IMR-90 (cell line): ENCODE measurements at regions not wholly inside any gene's neighbourhood (a gene's known extent, or its start where the extent isn't known, plus 50 kb on each side); places are given as distances from the start of the nearest gene placed in this dataset.

Source experiments
- ATAC-seq: fragments of 200-7000 bp; cut with Tn5 transposase; 2 replicates; pipeline ENCODE4 v1.9.1; 2020; ENCODE audit warnings: low read depth, mild to moderate bottlenecking, moderate library complexity
- BruUV-seq: library from RNA; stranded (reverse); fragments of 400-500 nt; replicated peaks from 2 replicates; lab custom pipeline; 2021; lab: Mats Ljungman, UMichigan
- CTCF ChIA-PET: fragments of 300-600 bp; formaldehyde crosslinking; extraction: SDS; loops from one replicate; lab custom pipeline; 2021; ENCODE audit warnings: antibody characterized with exemption; lab: Yijun Ruan, JAX
- POLR2A ChIA-PET: fragments of 300-600 bp; sonication (Branson Sonifier 250); formaldehyde crosslinking; loops from one replicate; lab custom pipeline; 2022; ENCODE audit warnings: antibody characterized with exemption; ENCODE audit not compliant: unreplicated experiment; lab: Charles Lee
- DNase-seq: peaks from one replicate; pipeline ENCODE4 v3.0.0; 2013
- H2AFZ ChIP-seq: replicated peaks from 2 replicates; pipeline ENCODE3; 2013; ENCODE audit warnings: low read length, mild to moderate bottlenecking; ENCODE audit not compliant: poor library complexity
- H2AK5ac ChIP-seq: 2 replicates; pipeline ENCODE4 v1.6.1; 2013; ENCODE audit warnings: low read depth, low read length, inconsistent platforms
- H2AK9ac ChIP-seq: replicated peaks from 2 replicates; pipeline ENCODE3; 2013; ENCODE audit warnings: mild to moderate bottlenecking, low read depth, low read length, moderate library complexity; ENCODE audit not compliant: poor library complexity
- H2BK120ac ChIP-seq: 2 replicates; pipeline ENCODE4 v1.6.1; 2013; ENCODE audit warnings: low read depth, low read length, inconsistent platforms
- H2BK15ac ChIP-seq: 3 replicates; pipeline ENCODE4 v1.6.1; 2013; ENCODE audit warnings: low read depth, low read length, inconsistent platforms
- H2BK20ac ChIP-seq: 2 replicates; pipeline ENCODE4 v1.6.1; 2013; ENCODE audit warnings: low read depth, mild to moderate bottlenecking, inconsistent platforms, low read length, moderate library complexity
- H2BK5ac ChIP-seq: 2 replicates; pipeline ENCODE4 v1.6.1; 2013; ENCODE audit warnings: mild to moderate bottlenecking, low read depth, low read length, inconsistent platforms; ENCODE audit not compliant: poor library complexity, severe bottlenecking
- H3K14ac ChIP-seq: replicated peaks from 2 replicates; pipeline ENCODE4 v1.6.1; 2013; ENCODE audit warnings: low read depth, low read length, inconsistent platforms
- H3K18ac ChIP-seq: 2 replicates; pipeline ENCODE4 v1.6.1; 2013; ENCODE audit warnings: low read depth, low read length, control low read depth
- H3K23ac ChIP-seq: 2 replicates; pipeline ENCODE4 v1.6.1; 2013; ENCODE audit warnings: low read depth, low read length, inconsistent platforms
- H3K27ac ChIP-seq: 2 replicates; pipeline ENCODE4 v1.5.1; 2013; ENCODE audit warnings: mild to moderate bottlenecking, control low read depth, low read length; ENCODE audit not compliant: insufficient read depth
- H3K27me3 ChIP-seq: 2 replicates; pipeline ENCODE4 v1.6.1; 2013; ENCODE audit warnings: low read length; ENCODE audit not compliant: control insufficient read depth, insufficient read depth
- H3K36me3 ChIP-seq: 2 replicates; pipeline ENCODE4 v1.6.1; 2013; ENCODE audit warnings: low read length, mixed read lengths; ENCODE audit not compliant: control insufficient read depth, insufficient read depth
- H3K4ac ChIP-seq: 2 replicates; pipeline ENCODE4 v1.6.1; 2013; ENCODE audit warnings: low read depth, low read length, inconsistent platforms
- H3K4me1 ChIP-seq: 2 replicates; pipeline ENCODE4 v1.6.1; 2013; ENCODE audit warnings: low read length, mixed read lengths; ENCODE audit not compliant: control insufficient read depth, insufficient read depth
- H3K4me2 ChIP-seq: 2 replicates; pipeline ENCODE4 v1.6.1; 2013; ENCODE audit warnings: low read depth, mild to moderate bottlenecking, control low read depth, low read length, moderate library complexity
- H3K4me3 ChIP-seq: 2 replicates; pipeline ENCODE4 v1.5.1; 2013; ENCODE audit warnings: low read depth, mild to moderate bottlenecking, control low read depth, low read length, moderate library complexity; ENCODE audit not compliant: insufficient read depth
- H3K56ac ChIP-seq: 2 replicates; pipeline ENCODE4 v1.6.1; 2013; ENCODE audit warnings: low read length, inconsistent platforms; ENCODE audit not compliant: insufficient read depth; ENCODE audit errors: extremely low read depth
- H3K79me1 ChIP-seq, 2 experiments: 2 replicates each; pipeline ENCODE4 v1.6.1; 2013; ENCODE audit warnings: low read length in 2 of 2, inconsistent platforms in 1 of 2, low read depth in 1 of 2
- H3K9ac ChIP-seq: 2 replicates; pipeline ENCODE4 v1.6.1; 2013; ENCODE audit warnings: low read depth, low read length, control low read depth
- H3K9me1 ChIP-seq: 2 replicates; pipeline ENCODE4 v1.6.1; 2013; ENCODE audit warnings: low read length, inconsistent platforms; ENCODE audit not compliant: insufficient read depth
- H3K9me3 ChIP-seq: 2 replicates; pipeline ENCODE4 v1.6.1; 2013; ENCODE audit warnings: low read length; ENCODE audit not compliant: control insufficient read depth, insufficient read depth
- H4K20me1 ChIP-seq: 2 replicates; pipeline ENCODE4 v1.6.1; 2013; ENCODE audit warnings: low read length, inconsistent platforms; ENCODE audit not compliant: insufficient read depth
- H4K5ac ChIP-seq: 2 replicates; pipeline ENCODE4 v1.6.1; 2013; ENCODE audit warnings: mild to moderate bottlenecking, low read depth, low read length, control low read depth
- H4K8ac ChIP-seq, 2 experiments: 2 replicates each; pipeline ENCODE4 v1.6.1; 2013; ENCODE audit warnings: low read depth in 2 of 2, low read length in 2 of 2, control low read depth in 1 of 2, inconsistent platforms in 1 of 2
- H4K91ac ChIP-seq: 2 replicates; pipeline ENCODE4 v1.6.1; 2013; ENCODE audit warnings: low read depth, low read length, inconsistent platforms; ENCODE audit not compliant: insufficient read depth
- CEBPB ChIP-seq: IDR thresholded peaks from 2 replicates; pipeline ENCODE4 v1.6.1; 2012; ENCODE audit warnings: low read depth, low read length, improper control_type of control experiment
- CHD1 ChIP-seq: IDR thresholded peaks from 2 replicates; pipeline ENCODE4 v1.6.1; 2012; ENCODE audit warnings: low read depth, low read length, improper control_type of control experiment
- MAFK ChIP-seq: IDR thresholded peaks from 2 replicates; pipeline ENCODE4 v1.6.1; 2012; ENCODE audit warnings: low read depth, low read length, improper control_type of control experiment
- MAZ ChIP-seq: IDR thresholded peaks from 2 replicates; pipeline ENCODE4 v1.6.1; 2012; ENCODE audit warnings: low read depth, mild to moderate bottlenecking, low read length, improper control_type of control experiment, moderate library complexity, borderline replicate concordance
- MXI1 ChIP-seq: IDR thresholded peaks from 2 replicates; pipeline ENCODE4 v1.6.1; 2012; ENCODE audit warnings: low read depth, mild to moderate bottlenecking, low read length, moderate library complexity, borderline replicate concordance
- NFE2L2 ChIP-seq: fragments of 150-350 bp; IDR thresholded peaks from 2 replicates; pipeline ENCODE4 v1.6.1; 2016; ENCODE audit warnings: low read depth, mild to moderate bottlenecking, low read length
- POLR2A ChIP-seq: IDR thresholded peaks from 2 replicates; pipeline ENCODE4 v1.6.1; 2012; ENCODE audit warnings: mild to moderate bottlenecking, low read depth, low read length
- RAD21 ChIP-seq: IDR thresholded peaks from 2 replicates; pipeline ENCODE4 v1.6.1; 2012; ENCODE audit warnings: low read length, improper control_type of control experiment
- WGBS, 2 experiments: methylation state at CpG; one replicate each; pipeline versions ENCODE4 v1.1.5 to v1.1.7; 2013; ENCODE audit warnings: missing lambda C conversion rate in 2 of 2; ENCODE audit not compliant: insufficient read length in 1 of 2; ENCODE audit errors: extremely low coverage in 2 of 2; 5-methylcytosine and 5-hydroxymethylcytosine counted together
- dilution Hi-C: fragments of 300-500 bp; cut with HindIII; formaldehyde crosslinking; loops from one replicate; pipeline ENCODE4 v1.14.3; 2018; ENCODE audit warnings: low sequenced_read_pairs; ENCODE audit not compliant: unreplicated experiment
- in situ Hi-C: fragments of 300-500 bp; cut with MboI; formaldehyde crosslinking; loops from 3 replicates; pipeline ENCODE4 v1.14.3; 2019; ENCODE audit warnings: low sequenced_read_pairs, inconsistent platforms, mixed read lengths
- intact Hi-C: fragments of 100-400 bp; cut with micrococcal nuclease; formaldehyde crosslinking; loops from 2 replicates; pipeline ENCODE4 v1.10.0; 2022
- TF ChIP-seq, protein P1 (sequence below): fragments of 150-350 bp; IDR thresholded peaks from 2 replicates; pipeline ENCODE4 v1.6.1; 2016; ENCODE audit warnings: low read depth, mild to moderate bottlenecking, low read length, moderate library complexity, borderline replicate concordance

DNA sequence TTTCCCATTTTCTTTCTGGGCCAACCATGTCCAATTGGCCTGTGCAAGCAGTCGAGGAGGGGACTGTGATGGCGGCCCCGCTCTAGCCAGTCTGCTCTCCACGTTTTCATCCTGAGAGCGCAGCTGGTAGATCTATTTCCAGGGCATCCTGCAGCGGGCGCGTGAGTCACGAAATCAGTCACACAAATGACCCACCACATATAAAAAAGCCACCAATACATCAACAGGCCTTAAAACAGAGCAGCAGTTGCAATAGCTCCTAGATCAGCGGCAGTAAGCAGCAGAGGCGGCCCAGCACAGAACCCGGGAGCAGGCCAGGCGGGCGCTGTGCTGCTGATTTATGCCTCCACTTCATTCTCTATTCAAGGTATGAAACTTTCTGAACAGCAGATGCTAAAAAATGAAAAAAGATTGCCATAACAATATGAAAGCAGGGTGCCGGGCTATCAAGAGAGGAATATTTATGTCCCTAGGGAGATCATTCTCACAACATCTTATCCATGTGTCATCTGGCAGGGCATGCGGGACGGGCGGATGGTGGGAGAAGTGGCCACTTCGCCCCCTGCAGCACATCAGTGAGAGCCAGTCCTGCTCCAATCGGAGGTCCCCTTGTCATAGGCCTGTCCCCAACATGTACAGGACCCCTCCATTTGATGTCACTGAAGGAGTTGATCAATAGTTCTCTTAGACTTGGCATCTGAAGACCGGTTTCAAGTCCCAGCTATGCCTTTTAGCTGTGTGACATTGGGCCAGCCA lies 98.0 kb upstream of the GPR26 start:
- Histone ChIP-seq H3K23ac (no peak overlapping the region), H2AFZ (no peak overlapping the region), H2BK120ac (no peak overlapping the region), H3K4me1 (no peaks in the 10 kb centered on the region), H3K9me3 (peaks cover 18% of the 10 kb centered on the region), H3K36me3 (no peaks in the 10 kb centered on the region), H3K56ac (no peak overlapping the region), H2BK5ac (no peak overlapping the region), H3K18ac (no peak overlapping the region), H3K9ac (no peak overlapping the region), H2AK5ac (no peak overlapping the region), H3K4ac (no peak overlapping the region), H2BK15ac (no peak overlapping the region), H3K27me3 (no peaks in the 10 kb centered on the region), H3K79me1 (no peaks in the 10 kb centered on the region), H4K91ac (no peak overlapping the region), H3K4me2 (no peak overlapping the region), H4K20me1 (no peaks in the 10 kb centered on the region), H3K4me3 (no peak overlapping the region), H2BK20ac (no peak overlapping the region), H4K5ac (no peak overlapping the region), H2AK9ac (no peak overlapping the region), H3K27ac (no peak overlapping the region), H3K14ac (no peak overlapping the region), H4K8ac (no peak overlapping the region), H3K9me1 (no peaks in the 10 kb centered on the region)
- intact Hi-C loops (no loop called here), dilution Hi-C loops (no loop called here), in situ Hi-C loops (loop anchor here (25.0 kb wide), 1 partner anchor 906 kb away; a partner anchor contains a TSS)
- ATAC-seq (no peak), DNase-seq (no peak)
- WGBS, 2 experiments, result 83% methylated on average over 6 of the region's 21 CpGs; no CpG with 5 or more reads in 1 of the 2 experiments
- ChIA-PET POLR2A (no interaction called here), CTCF (no interaction called here)
- TF ChIP-seq CHD1 (no peak), POLR2A (no peak), RAD21 (no peak), MAFK (no peak), MAZ (no peak), MXI1 (no peak), CEBPB (no peak), NFE2L2 (no peak)
- TF ChIP-seq, protein P1, sequence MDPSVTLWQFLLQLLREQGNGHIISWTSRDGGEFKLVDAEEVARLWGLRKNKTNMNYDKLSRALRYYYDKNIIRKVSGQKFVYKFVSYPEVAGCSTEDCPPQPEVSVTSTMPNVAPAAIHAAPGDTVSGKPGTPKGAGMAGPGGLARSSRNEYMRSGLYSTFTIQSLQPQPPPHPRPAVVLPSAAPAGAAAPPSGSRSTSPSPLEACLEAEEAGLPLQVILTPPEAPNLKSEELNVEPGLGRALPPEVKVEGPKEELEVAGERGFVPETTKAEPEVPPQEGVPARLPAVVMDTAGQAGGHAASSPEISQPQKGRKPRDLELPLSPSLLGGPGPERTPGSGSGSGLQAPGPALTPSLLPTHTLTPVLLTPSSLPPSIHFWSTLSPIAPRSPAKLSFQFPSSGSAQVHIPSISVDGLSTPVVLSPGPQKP, result no peak
- BruUV-seq, result no TSS peak
